ENCODE measurements at regions not wholly inside any gene's neighbourhood (a gene's known extent, or its start where the extent isn't known, plus 50 kb on each side); places are given as distances from the start of the nearest gene placed in this dataset.

GRCh38 chrX:155761185-155761584, 120.0 kb upstream of the VAMP7 start:
- no peak overlapping the region for H3K14ac ChIP-seq (replicated peaks; ENCODE audit: low read depth, low read length)
- no peaks in the 10 kb centered on the region for H3K36me3 ChIP-seq (ENCODE audit: control insufficient read depth, insufficient read depth, low read length)
- TF ChIP-seq ELK1 (IDR thresholded peaks at IDR 0.05; ENCODE audit: borderline replicate concordance, low read depth, low read length) (no peak), MAFK (IDR thresholded peaks at IDR 0.05; ENCODE audit: low read depth, low read length) (no peak), MXI1 (IDR thresholded peaks at IDR 0.05; ENCODE audit: borderline replicate concordance, low read depth, low read length) (no peak), NFE2L2 (IDR thresholded peaks at IDR 0.05; ENCODE audit: low read depth, low read length) (no peak), MAZ (IDR thresholded peaks at IDR 0.05; ENCODE audit: borderline replicate concordance, low read depth, low read length) (no peak), RFX5 (IDR thresholded peaks at IDR 0.05; ENCODE audit: low read depth, low read length) (no peak), FOS (IDR thresholded peaks at IDR 0.05; ENCODE audit: low read depth, low read length) (no peak), BHLHE40 (IDR thresholded peaks at IDR 0.05; ENCODE audit: low read depth, low read length) (no peak), CTCF (conservative IDR thresholded peaks at IDR 0.05; ENCODE audit: low read depth, low read length) (no peak), RAD21 (IDR thresholded peaks at IDR 0.05; ENCODE audit: low read length) (no peak), CEBPB (IDR thresholded peaks at IDR 0.05; ENCODE audit: low read depth, low read length) (no peak), USF2 (IDR thresholded peaks at IDR 0.05; ENCODE audit: low read depth, low read length) (no peak), SMC3 (IDR thresholded peaks at IDR 0.05; ENCODE audit: low read depth, low read length) (no peak), CHD1 (IDR thresholded peaks at IDR 0.05; ENCODE audit: low read depth, low read length) (no peak), POLR2A (IDR thresholded peaks at IDR 0.05; ENCODE audit: low read depth, low read length) (no peak), RCOR1 (IDR thresholded peaks at IDR 0.05; ENCODE audit: insufficient replicate concordance, low read length) (no peak)
- ChIA-PET POLR2A (ENCODE audit: unreplicated experiment) (no interaction called here), CTCF (no interaction called here)
- no peak overlapping the region for H2AK9ac ChIP-seq (replicated peaks; ENCODE audit: low read depth, low read length, poor library complexity)
- H4K20me1 ChIP-seq (ENCODE audit: insufficient read depth, low read length): no peaks in the 10 kb centered on the region
- no peak overlapping the region for H4K8ac ChIP-seq (ENCODE audit: low read depth in 2 of 2, low read length in 2 of 2)
- in situ Hi-C loops (cut with MboI; ENCODE audit: low sequenced_read_pairs) (no loop called here), intact Hi-C loops (cut with micrococcal nuclease) (no loop called here), dilution Hi-C loops (cut with HindIII; ENCODE audit: low sequenced_read_pairs, unreplicated experiment) (no loop called here)
- H3K9ac ChIP-seq (ENCODE audit: low read depth, low read length): no peak overlapping the region
- no peak overlapping the region for H3K4ac ChIP-seq (ENCODE audit: low read depth, low read length)
- no peaks in the 10 kb centered on the region for H3K4me1 ChIP-seq (ENCODE audit: control insufficient read depth, insufficient read depth, low read length)
- no peak overlapping the region for H2BK5ac ChIP-seq (ENCODE audit: low read depth, low read length, poor library complexity, severe bottlenecking)
- H3K9me3 ChIP-seq (ENCODE audit: control insufficient read depth, insufficient read depth, low read length): no peaks in the 10 kb centered on the region
- H2BK120ac ChIP-seq (ENCODE audit: low read depth, low read length): no peak overlapping the region
- no peaks in the 10 kb centered on the region for H3K27me3 ChIP-seq (ENCODE audit: control insufficient read depth, insufficient read depth, low read length)
- H2BK20ac ChIP-seq (ENCODE audit: low read depth, low read length): no peak overlapping the region
- H2AK5ac ChIP-seq (ENCODE audit: low read depth, low read length): no peak overlapping the region
- no peak overlapping the region for H3K4me2 ChIP-seq (ENCODE audit: low read depth, low read length)
- no peak overlapping the region for H3K18ac ChIP-seq (ENCODE audit: low read depth, low read length)
- no peaks in the 10 kb centered on the region for H3K79me1 ChIP-seq (ENCODE audit: low read depth in 1 of 2, low read length in 2 of 2)
- no peaks in the 10 kb centered on the region for H3K9me1 ChIP-seq (ENCODE audit: insufficient read depth, low read length)
- no peak overlapping the region for H3K4me3 ChIP-seq (ENCODE audit: insufficient read depth, low read depth, low read length)
- ATAC-seq (ENCODE audit: low read depth) (no peak), DNase-seq (no peak)
- H2AFZ ChIP-seq (replicated peaks; ENCODE audit: low read length, poor library complexity): no peak overlapping the region
- H2BK15ac ChIP-seq (ENCODE audit: low read depth, low read length): no peak overlapping the region
- no peak overlapping the region for H4K5ac ChIP-seq (ENCODE audit: low read depth, low read length)
- no peak overlapping the region for H3K56ac ChIP-seq (ENCODE audit: extremely low read depth, insufficient read depth, low read length)
- H4K91ac ChIP-seq (ENCODE audit: insufficient read depth, low read depth, low read length): no peak overlapping the region
- H3K27ac ChIP-seq (ENCODE audit: insufficient read depth, low read length): no peak overlapping the region
- BruUV-seq (replicated peaks): no TSS peak
- H3K23ac ChIP-seq (ENCODE audit: low read depth, low read length): no peak overlapping the region
